Loucy (cell line): ENCODE measurements at regions not wholly inside any gene's neighbourhood (a gene's known extent, or its start where the extent isn't known, plus 50 kb on each side); places are given as distances from the start of the nearest gene placed in this dataset.

Source experiments
- EZH2phosphoT487 ChIP-seq: fragments of 200-600 bp; IDR thresholded peaks from 2 replicates; pipeline ENCODE4 v1.6.1; 2018; ENCODE audit warnings: antibody characterized with exemption, mild to moderate bottlenecking, moderate library complexity, borderline replicate concordance
- TF ChIP-seq, protein P1 (sequence below): fragments of 200-600 bp; sonication (generic); conservative IDR thresholded peaks from 2 replicates; pipeline ENCODE4 v1.5.1; 2014; ENCODE audit warnings: mild to moderate bottlenecking, antibody characterized with exemption, low read length

DNA sequence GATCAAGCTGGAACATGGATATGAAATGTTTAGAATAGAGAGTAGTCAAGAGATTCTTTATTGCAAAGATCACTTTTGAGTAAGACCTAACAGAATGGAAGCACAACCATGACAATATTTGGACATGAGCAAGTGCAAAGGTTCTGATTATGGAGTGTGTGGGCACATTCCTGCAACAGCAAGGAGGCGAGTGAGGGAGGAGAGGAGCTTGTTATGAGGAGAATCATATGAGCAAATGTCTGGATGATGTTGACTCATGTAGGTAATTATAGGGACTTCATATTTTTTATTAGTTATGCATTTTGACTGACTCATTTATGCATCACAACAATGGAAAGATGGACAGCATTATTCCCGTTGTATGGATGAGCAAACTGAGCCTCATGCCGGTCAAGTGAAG is 100.8 kb upstream of the SLC35B3 start:
- TF ChIP-seq, protein P1, sequence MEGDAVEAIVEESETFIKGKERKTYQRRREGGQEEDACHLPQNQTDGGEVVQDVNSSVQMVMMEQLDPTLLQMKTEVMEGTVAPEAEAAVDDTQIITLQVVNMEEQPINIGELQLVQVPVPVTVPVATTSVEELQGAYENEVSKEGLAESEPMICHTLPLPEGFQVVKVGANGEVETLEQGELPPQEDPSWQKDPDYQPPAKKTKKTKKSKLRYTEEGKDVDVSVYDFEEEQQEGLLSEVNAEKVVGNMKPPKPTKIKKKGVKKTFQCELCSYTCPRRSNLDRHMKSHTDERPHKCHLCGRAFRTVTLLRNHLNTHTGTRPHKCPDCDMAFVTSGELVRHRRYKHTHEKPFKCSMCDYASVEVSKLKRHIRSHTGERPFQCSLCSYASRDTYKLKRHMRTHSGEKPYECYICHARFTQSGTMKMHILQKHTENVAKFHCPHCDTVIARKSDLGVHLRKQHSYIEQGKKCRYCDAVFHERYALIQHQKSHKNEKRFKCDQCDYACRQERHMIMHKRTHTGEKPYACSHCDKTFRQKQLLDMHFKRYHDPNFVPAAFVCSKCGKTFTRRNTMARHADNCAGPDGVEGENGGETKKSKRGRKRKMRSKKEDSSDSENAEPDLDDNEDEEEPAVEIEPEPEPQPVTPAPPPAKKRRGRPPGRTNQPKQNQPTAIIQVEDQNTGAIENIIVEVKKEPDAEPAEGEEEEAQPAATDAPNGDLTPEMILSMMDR, result no peak
- no peak for TF ChIP-seq EZH2phosphoT487
